ENCODE measurements at regions not wholly inside any gene's neighbourhood (a gene's known extent, or its start where the extent isn't known, plus 50 kb on each side); places are given as distances from the start of the nearest gene placed in this dataset.

GRCh38 chr10:78436222-78436573 is 402.5 kb downstream of the RPS24 start:
- H3K4me3 ChIP-seq (ENCODE audit: low read depth, low read length) = no peak overlapping the region
- DNase-seq (ENCODE audit: low read depth) = no peak
- no peak for TF ChIP-seq CTCF (IDR thresholded peaks at IDR 0.05; ENCODE audit: low read depth, low read length, missing control alignments)
- in situ Hi-C loops (cut with HindIII; ENCODE audit: low sequenced_read_pairs) = no loop called here

GRCh38 chr10:78436706-78437406 is 403.2 kb downstream of the RPS24 start:
- DNase-seq (ENCODE audit: low read depth) = no peak
- no peak for TF ChIP-seq CTCF (IDR thresholded peaks at IDR 0.05; ENCODE audit: low read depth, low read length, missing control alignments)
- H3K4me3 ChIP-seq (ENCODE audit: low read depth, low read length) = no peak overlapping the region
- in situ Hi-C loops (cut with HindIII; ENCODE audit: low sequenced_read_pairs) = no loop called here

GRCh38 chr10:78437407-78437768 is 403.7 kb downstream of the RPS24 start:
- H3K4me3 ChIP-seq (ENCODE audit: low read depth, low read length) = no peak overlapping the region
- DNase-seq (ENCODE audit: low read depth) = no peak
- no peak for TF ChIP-seq CTCF (IDR thresholded peaks at IDR 0.05; ENCODE audit: low read depth, low read length, missing control alignments)
- in situ Hi-C loops (cut with HindIII; ENCODE audit: low sequenced_read_pairs) = no loop called here

DNA sequence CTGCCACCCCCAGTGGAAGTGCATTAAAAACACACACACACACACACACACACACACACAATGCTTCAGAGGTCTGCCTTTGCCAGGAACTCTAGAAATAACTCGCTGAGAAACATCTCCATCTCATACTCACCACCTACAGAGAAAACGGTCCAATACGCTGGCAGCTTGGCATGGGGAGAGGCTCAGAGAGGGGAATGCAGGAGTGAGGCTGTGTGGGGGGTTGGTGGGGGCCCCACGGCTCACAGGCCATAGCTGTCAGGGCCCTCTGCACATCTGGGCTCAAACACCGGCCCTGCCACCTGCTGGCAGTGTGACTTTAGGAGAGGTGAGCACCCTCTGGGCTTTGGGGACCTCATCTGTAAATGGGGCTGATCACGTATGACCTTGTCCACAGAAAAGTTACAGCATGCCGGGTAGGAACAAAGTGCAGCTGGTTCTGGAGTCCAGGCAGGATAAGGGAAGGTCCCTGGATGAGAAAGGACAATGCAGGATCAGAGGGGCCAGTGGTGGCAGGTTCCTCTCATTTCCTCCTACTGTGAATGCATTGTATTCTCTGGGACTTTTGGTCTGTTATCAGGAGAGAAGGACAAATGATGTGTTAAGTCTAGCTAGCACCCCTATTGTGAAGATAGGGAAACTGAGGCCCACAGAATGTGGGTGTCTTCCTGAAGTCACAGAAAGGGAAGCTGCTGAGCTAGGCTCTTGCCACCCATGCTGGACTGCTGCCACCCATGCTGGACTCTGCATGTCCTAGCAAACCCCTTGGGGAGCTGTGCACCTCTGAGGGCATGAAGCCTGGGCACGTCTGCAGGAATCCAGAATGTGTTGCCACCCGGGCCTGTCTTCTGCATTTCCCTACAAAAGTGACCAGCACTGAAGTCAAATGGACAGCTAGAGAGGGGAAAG is 404.6 kb downstream of the RPS24 start:
- no peak for DNase-seq (ENCODE audit: low read depth)
- no peak for TF ChIP-seq CTCF (IDR thresholded peaks at IDR 0.05; ENCODE audit: low read depth, low read length, missing control alignments)
- in situ Hi-C loops (cut with HindIII; ENCODE audit: low sequenced_read_pairs) = no loop called here
- no peak overlapping the region for H3K4me3 ChIP-seq (ENCODE audit: low read depth, low read length)

GRCh38 chr10:78438907-78439809 is 405.5 kb downstream of the RPS24 start:
- H3K4me3 ChIP-seq (ENCODE audit: low read depth, low read length) = no peak overlapping the region
- DNase-seq (ENCODE audit: low read depth) = no peak
- no peak for TF ChIP-seq CTCF (IDR thresholded peaks at IDR 0.05; ENCODE audit: low read depth, low read length, missing control alignments)
- in situ Hi-C loops (cut with HindIII; ENCODE audit: low sequenced_read_pairs) = no loop called here

DNA sequence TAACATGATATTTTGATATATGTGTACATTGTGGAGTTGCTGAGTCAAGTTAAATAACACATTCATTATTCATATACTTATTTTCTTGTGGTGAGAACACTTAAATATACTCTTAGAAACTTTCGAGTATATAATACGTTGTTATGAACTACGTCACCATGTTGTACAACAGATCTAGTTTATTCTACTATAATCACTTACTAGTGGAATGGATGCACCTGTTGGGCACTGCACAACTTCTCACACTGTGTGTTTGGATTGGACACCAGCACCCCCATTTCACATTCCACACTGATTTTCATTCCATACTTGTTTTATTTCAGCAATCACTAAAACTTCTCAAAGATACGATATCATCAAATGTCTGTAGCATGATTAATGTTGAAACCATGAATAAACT is 407.3 kb downstream of the RPS24 start:
- in situ Hi-C loops (cut with HindIII; ENCODE audit: low sequenced_read_pairs) = no loop called here
- no peak overlapping the region for H3K4me3 ChIP-seq (ENCODE audit: low read depth, low read length)
- DNase-seq (ENCODE audit: low read depth) = no peak
- TF ChIP-seq CTCF (IDR thresholded peaks at IDR 0.05; ENCODE audit: low read depth, low read length, missing control alignments) = no peak
